Body of pancreas (tissue), 4 donors: ENCODE measurements at regions not wholly inside any gene's neighbourhood (a gene's known extent, or its start where the extent isn't known, plus 50 kb on each side); places are given as distances from the start of the nearest gene placed in this dataset.

Source experiments
- ATAC-seq: fragments of 150-250 bp; one replicate; pipeline ENCODE4 v1.9.1; 2016
- DNase-seq, 4 donors: peaks; one replicate each; pipeline ENCODE4 v3.0.0-alpha.2; 2019
- H3K27ac ChIP-seq, 4 donors: fragments of 200-600 bp; sonication (generic); 1 replicate in 3 of 4; 2 replicates in 1 of 4; pipeline versions ENCODE4 v1.5.1 to v1.6.1; 2016 to 2019; ENCODE audit warnings: mild to moderate bottlenecking in 1 of 4, mixed read lengths in 1 of 4, moderate library complexity in 1 of 4
- H3K27me3 ChIP-seq, 2 donors: fragments of 200-600 bp; sonication (generic); one replicate each; pipeline ENCODE4 v1.6.0; 2016; ENCODE audit warnings: mild to moderate bottlenecking in 1 of 2
- H3K36me3 ChIP-seq, 2 donors: fragments of 200-600 bp; sonication (generic); replicated peaks in 1 of 2; 2 replicates each; pipeline ENCODE4 v1.5.1; 2016; ENCODE audit warnings: low read depth in 2 of 2; ENCODE audit not compliant: insufficient read depth in 1 of 2
- H3K4me1 ChIP-seq: fragments of 200-600 bp; sonication (generic); one replicate; pipeline ENCODE4 v1.6.0; 2016
- H3K4me3 ChIP-seq, 2 donors: fragments of 200-600 bp; sonication (generic); 1 replicate in 1 of 2; 2 replicates in 1 of 2; pipeline ENCODE4 v1.5.1; 2016 to 2019
- H3K9me3 ChIP-seq, 3 donors: fragments of 200-600 bp; sonication (generic); 1 replicate in 2 of 3; 2 replicates in 1 of 3; pipeline ENCODE4 v1.5.1; 2016
- POLR2A ChIP-seq, 3 donors: fragments of 450-650 bp; IDR thresholded peaks; one replicate each; pipeline ENCODE4 v1.6.1; 2016; ENCODE audit warnings: antibody characterized with exemption in 3 of 3, mild to moderate bottlenecking in 2 of 3
- WGBS, 2 donors: methylation state at CpG; one replicate each; pipeline ENCODE4 v1.1.5; 2017; 5-methylcytosine and 5-hydroxymethylcytosine counted together
- intact Hi-C: fragments of 100-400 bp; cut with DNase I; formaldehyde crosslinking; loops from one replicate; pipeline ENCODE4 v1.15.1; 2023
- TF ChIP-seq, protein P1 (sequence below), 7 experiments: fragments of 450-650 bp in 4 of 7; fragments of 200-600 bp in 3 of 7; sonication (generic) in 3 of 7; IDR thresholded peaks; one replicate each; pipeline ENCODE4 v1.5.1; 2016 to 2019; ENCODE audit warnings: antibody characterized with exemption in 7 of 7

DNA sequence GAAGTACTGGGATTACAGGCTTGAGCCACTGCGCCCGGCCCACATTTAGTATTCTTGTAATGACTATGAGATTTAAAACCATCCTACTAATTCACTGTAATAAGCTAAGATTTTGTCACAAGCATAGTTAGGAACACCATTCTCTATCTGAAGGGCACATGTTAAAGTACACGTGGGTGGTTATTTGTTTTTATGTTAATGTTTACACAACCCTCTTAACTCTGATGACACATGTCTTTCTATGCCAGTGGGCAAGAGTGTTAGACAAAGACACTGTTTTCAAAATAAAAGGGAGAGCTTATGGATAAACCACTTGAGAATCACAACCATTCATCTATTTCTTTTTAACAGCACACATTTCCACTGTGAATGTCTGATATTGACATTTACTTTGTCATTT is 537.6 kb upstream of the IL12A start:
- Histone ChIP-seq H3K27me3 (no peaks in the 10 kb centered on the region), H3K4me1 (no peaks in the 10 kb centered on the region), H3K9me3 (no peaks in the 10 kb centered on the region), H3K27ac (no peak overlapping the region), H3K4me3 (no peak overlapping the region), H3K36me3 (no peaks in the 10 kb centered on the region)
- WGBS, 2 donors, result 45 to 60% methylated on average over 3 of the region's 3 CpGs
- ATAC-seq (no peak), DNase-seq (no peak)
- TF ChIP-seq POLR2A (IDR thresholded peaks at IDR 0.05), result no peak
- TF ChIP-seq, protein P1, sequence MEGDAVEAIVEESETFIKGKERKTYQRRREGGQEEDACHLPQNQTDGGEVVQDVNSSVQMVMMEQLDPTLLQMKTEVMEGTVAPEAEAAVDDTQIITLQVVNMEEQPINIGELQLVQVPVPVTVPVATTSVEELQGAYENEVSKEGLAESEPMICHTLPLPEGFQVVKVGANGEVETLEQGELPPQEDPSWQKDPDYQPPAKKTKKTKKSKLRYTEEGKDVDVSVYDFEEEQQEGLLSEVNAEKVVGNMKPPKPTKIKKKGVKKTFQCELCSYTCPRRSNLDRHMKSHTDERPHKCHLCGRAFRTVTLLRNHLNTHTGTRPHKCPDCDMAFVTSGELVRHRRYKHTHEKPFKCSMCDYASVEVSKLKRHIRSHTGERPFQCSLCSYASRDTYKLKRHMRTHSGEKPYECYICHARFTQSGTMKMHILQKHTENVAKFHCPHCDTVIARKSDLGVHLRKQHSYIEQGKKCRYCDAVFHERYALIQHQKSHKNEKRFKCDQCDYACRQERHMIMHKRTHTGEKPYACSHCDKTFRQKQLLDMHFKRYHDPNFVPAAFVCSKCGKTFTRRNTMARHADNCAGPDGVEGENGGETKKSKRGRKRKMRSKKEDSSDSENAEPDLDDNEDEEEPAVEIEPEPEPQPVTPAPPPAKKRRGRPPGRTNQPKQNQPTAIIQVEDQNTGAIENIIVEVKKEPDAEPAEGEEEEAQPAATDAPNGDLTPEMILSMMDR (IDR thresholded peaks at IDR 0.05), result no peak
- intact Hi-C loops, result no loop called here

- DNase-seq, result no peak
- Histone ChIP-seq H3K27me3 (no peaks in the 10 kb centered on the region), H3K36me3 (no peaks in the 10 kb centered on the region), H3K4me1 (no peaks in the 10 kb centered on the region), H3K27ac (no peak overlapping the region), H3K4me3 (no peak overlapping the region), H3K9me3 (no peaks in the 10 kb centered on the region)
- 23 to 45% methylated on average over 1 of the region's 1 CpG for whole genome bisulfite sequencing, 2 donors
- intact Hi-C loops, result no loop called here
- TF ChIP-seq, protein P1 (IDR thresholded peaks at IDR 0.05), result no peak
- no peak for TF ChIP-seq POLR2A (IDR thresholded peaks at IDR 0.05)
- ATAC-seq, result no peak
Measured at GRCh38 chr3:159451482-159451881, 537.2 kb upstream of the IL12A start.

- Histone ChIP-seq H3K27me3 (no peaks in the 10 kb centered on the region), H3K4me3 (no peak overlapping the region), H3K36me3 (no peaks in the 10 kb centered on the region), H3K9me3 (no peaks in the 10 kb centered on the region), H3K27ac (no peak overlapping the region), H3K4me1 (no peaks in the 10 kb centered on the region)
- DNase-seq (no peak), ATAC-seq (no peak)
- intact Hi-C loops, result no loop called here
- TF ChIP-seq POLR2A (IDR thresholded peaks at IDR 0.05), result no peak
- TF ChIP-seq, protein P1 (IDR thresholded peaks at IDR 0.05), result no peak
- 70 to 77% methylated on average over 5 of the region's 5 CpGs for WGBS, 2 donors
Measured at GRCh38 chr3:159453036-159453435, 535.6 kb upstream of the IL12A start.

DNA sequence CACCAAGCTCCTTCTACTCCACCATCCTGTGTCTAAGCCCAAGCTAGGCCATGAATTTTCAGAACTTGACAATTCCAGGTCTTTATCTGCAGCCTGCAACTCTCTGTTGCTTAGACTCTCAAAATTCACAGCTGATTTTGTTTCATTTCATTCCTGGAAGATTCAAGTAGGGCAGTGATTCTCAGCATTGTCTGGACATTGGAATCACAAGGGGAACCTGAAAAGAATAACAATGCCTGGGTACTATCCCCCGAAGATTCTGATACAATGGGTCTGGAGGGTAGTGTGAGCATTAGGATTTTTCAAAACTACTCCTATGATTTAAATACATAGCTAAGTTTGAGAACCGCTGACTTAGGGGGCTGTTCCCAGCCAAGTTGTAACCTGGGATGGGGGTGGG is 534.7 kb upstream of the IL12A start:
- 37 to 44% methylated on average over 2 of the region's 2 CpGs for WGBS, 2 donors
- Histone ChIP-seq H3K36me3 (no peaks in the 10 kb centered on the region), H3K4me3 (no peak overlapping the region), H3K9me3 (no peaks in the 10 kb centered on the region), H3K27ac (no peak overlapping the region), H3K4me1 (no peaks in the 10 kb centered on the region), H3K27me3 (no peaks in the 10 kb centered on the region)
- intact Hi-C loops, result no loop called here
- TF ChIP-seq, protein P1 (IDR thresholded peaks at IDR 0.05), result no peak
- TF ChIP-seq POLR2A (IDR thresholded peaks at IDR 0.05), result no peak
- ATAC-seq (no peak), DNase-seq (no peak)

DNA sequence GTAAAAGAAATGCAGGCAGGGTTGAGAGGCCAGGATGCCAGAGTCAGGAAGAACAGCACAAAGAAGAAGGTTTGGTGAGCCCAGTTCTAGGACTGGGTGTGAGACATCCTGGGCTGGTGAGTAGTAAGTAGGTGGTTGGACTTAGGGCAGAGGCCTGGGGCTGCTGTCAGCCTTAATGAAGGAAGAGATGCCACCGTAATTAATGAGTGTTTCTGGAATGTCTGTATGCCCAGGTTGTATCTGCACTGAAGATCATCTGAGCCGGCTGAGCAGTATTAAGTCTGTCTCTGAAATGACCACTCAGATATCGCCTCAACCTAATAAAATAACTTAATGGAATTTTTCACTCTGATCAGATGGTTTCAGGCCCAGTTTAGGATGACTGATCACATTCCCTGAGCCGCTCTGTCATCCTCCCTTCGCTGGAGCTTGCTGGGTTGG is 532.9 kb upstream of the IL12A start:
- Histone ChIP-seq H3K4me3 (no peak overlapping the region), H3K4me1 (no peaks in the 10 kb centered on the region), H3K9me3 (no peaks in the 10 kb centered on the region), H3K27me3 (no peaks in the 10 kb centered on the region), H3K36me3 (no peaks in the 10 kb centered on the region), H3K27ac (no peak overlapping the region)
- WGBS, 2 donors, result 67 to 74% methylated on average over 5 of the region's 5 CpGs
- ATAC-seq (no peak), DNase-seq (no peak)
- TF ChIP-seq POLR2A (IDR thresholded peaks at IDR 0.05), result no peak
- TF ChIP-seq, protein P1 (IDR thresholded peaks at IDR 0.05), result no peak
- intact Hi-C loops, result no loop called here
